ENCODE measurements at regions not wholly inside any gene's neighbourhood (a gene's known extent, or its start where the extent isn't known, plus 50 kb on each side); places are given as distances from the start of the nearest gene placed in this dataset.

DNA sequence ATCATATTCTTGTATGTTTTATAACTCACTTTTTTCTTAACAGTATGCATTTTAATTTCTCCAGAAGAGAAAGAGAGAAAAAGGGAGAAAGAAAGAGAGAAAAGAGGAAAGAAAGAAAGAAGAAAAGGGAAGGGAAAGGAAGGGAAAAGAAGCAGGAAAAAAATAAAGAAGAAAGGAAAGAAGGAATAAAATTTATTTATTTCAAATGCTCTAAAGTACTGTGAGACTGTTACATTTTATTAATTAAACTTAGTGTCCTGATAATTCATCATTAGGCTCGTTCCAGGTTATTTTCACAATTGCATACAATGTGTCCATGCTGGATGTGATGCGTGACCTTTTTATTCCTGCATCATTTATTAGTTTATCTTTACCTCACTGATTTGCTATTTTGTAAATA, 1023.4 kb upstream of the KLHL29 start:
- Histone ChIP-seq H3K27ac (no peak overlapping the region), H3K27me3 (no peaks in the 10 kb centered on the region), H3K4me1 (no peaks in the 10 kb centered on the region), H3K4me3 (no peak overlapping the region), H3K36me3 (no peaks in the 10 kb centered on the region), H3K9me3 (peaks cover 0 to 4% (median 0%) of the 10 kb centered on the region in 4 donors)
- WGBS, 5 donors: 79 to 89% (median 84%) methylated on average over 2 of the region's 2 CpGs
- no peak for DNase-seq
- intact Hi-C loops (cut with DNase I; ENCODE audit: low total_unique reads): no loop called here
- no peak for TF ChIP-seq EP300 (IDR thresholded peaks at IDR 0.05)
- TF ChIP-seq, protein P1, sequence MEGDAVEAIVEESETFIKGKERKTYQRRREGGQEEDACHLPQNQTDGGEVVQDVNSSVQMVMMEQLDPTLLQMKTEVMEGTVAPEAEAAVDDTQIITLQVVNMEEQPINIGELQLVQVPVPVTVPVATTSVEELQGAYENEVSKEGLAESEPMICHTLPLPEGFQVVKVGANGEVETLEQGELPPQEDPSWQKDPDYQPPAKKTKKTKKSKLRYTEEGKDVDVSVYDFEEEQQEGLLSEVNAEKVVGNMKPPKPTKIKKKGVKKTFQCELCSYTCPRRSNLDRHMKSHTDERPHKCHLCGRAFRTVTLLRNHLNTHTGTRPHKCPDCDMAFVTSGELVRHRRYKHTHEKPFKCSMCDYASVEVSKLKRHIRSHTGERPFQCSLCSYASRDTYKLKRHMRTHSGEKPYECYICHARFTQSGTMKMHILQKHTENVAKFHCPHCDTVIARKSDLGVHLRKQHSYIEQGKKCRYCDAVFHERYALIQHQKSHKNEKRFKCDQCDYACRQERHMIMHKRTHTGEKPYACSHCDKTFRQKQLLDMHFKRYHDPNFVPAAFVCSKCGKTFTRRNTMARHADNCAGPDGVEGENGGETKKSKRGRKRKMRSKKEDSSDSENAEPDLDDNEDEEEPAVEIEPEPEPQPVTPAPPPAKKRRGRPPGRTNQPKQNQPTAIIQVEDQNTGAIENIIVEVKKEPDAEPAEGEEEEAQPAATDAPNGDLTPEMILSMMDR (IDR thresholded peaks at IDR 0.05): no peak
- no peak for TF ChIP-seq POLR2A (IDR thresholded peaks at IDR 0.05)
- TF ChIP-seq POLR2AphosphoS5 (IDR thresholded peaks at IDR 0.05): no peak

DNA sequence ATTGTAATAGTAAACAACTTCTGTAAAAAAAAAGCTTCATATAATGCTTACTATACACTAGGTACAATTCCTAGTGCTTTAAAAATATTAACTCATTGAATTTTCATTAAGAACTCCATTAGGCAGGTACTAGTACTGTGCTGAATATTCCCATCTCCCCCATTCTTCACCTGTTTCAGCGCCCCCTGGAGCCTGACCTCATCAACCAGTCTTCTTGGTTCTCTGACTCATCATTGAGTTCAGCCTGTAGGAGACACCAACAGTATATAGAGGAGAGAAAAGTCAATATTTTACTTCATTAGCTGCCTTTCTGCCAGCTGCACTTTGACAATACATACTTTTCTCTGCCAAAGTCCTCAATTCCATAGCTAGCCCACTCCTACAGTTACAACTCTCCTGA, 1009.9 kb upstream of the KLHL29 start:
- Histone ChIP-seq H3K27ac (no peak overlapping the region), H3K27me3 (no peaks in the 10 kb centered on the region), H3K4me1 (no peaks in the 10 kb centered on the region), H3K36me3 (no peaks in the 10 kb centered on the region), H3K9me3 (no peaks in the 10 kb centered on the region), H3K4me3 (no peak overlapping the region)
- TF ChIP-seq, protein P1 (IDR thresholded peaks at IDR 0.05): no peak
- TF ChIP-seq POLR2AphosphoS5 (IDR thresholded peaks at IDR 0.05): no peak
- TF ChIP-seq POLR2A (IDR thresholded peaks at IDR 0.05): no peak
- no peak for TF ChIP-seq EP300 (IDR thresholded peaks at IDR 0.05)
- DNase-seq: no peak
- 9 to 24% (median 9%) methylated on average over 1 of the region's 1 CpG for WGBS, 5 donors
- intact Hi-C loops (cut with DNase I; ENCODE audit: low total_unique reads): no loop called here

DNA sequence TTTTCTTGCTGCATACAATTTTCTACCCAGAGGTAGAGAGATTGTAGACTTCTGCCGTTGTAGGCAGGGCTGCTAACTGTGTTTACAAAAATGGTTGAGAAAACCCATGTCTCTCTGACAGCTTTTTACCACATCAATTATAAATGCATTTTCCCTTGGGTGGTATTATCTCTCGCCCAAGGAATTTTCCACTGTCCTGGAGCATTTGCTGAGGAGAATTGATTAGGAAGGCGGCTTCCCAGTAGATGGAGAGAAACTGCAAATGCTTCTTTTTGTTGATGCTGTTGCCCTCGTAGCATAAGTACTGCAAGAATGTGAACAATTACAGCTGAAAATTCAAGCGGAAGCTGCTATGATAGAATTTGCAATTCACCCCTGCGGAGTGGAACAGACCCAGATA, 1007.7 kb upstream of the KLHL29 start:
- Histone ChIP-seq H3K4me3 (no peak overlapping the region), H3K27me3 (no peaks in the 10 kb centered on the region), H3K27ac (no peak overlapping the region), H3K4me1 (no peaks in the 10 kb centered on the region), H3K36me3 (no peaks in the 10 kb centered on the region), H3K9me3 (no peaks in the 10 kb centered on the region)
- WGBS, 5 donors: 50 to 54% (median 51%) methylated on average over 6 of the region's 6 CpGs
- intact Hi-C loops (cut with DNase I; ENCODE audit: low total_unique reads): no loop called here
- no peak for TF ChIP-seq EP300 (IDR thresholded peaks at IDR 0.05)
- TF ChIP-seq, protein P1 (IDR thresholded peaks at IDR 0.05): no peak
- no peak for TF ChIP-seq POLR2AphosphoS5 (IDR thresholded peaks at IDR 0.05)
- no peak for TF ChIP-seq POLR2A (IDR thresholded peaks at IDR 0.05)
- DNase-seq: peak in 1 of 2 donors; percentile 20

DNA sequence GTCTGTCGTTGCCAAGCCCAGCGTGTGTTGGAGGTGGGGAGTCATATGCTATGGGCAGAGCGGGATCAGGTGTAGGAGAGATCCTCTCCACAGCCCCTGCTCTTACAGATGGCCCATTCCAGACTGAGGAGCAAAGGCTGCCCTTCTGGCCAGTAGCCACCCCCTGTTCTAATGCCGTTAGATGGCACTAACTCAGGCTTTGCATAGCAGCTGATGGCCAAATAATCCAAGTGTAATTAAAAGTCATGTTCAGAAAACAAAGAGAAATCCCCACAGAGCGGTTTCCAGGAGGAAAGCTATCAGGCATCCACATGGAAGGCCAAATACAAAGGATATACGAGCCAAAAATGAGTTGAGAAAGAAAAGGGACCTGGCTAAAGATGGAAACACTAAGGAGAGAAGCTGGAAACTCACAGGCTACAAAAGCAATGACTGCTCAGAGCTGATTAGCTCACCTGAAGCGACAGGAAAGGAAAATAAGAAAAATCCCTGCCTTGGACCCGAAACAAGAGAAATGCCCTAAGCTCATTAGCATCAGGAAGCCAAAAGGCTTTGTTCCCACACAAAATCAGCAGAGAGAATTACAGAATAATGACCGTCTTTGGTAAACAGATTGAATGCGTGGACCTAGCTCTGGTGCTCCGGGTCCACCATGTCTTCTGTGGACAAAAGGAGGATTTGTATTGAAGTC, 1002.4 kb upstream of the KLHL29 start:
- no peak overlapping the region for H3K27ac ChIP-seq
- no peak for DNase-seq
- intact Hi-C loops (cut with DNase I; ENCODE audit: low total_unique reads): no loop called here
- no peaks in the 10 kb centered on the region for H3K9me3 ChIP-seq
- WGBS, 5 donors: 66 to 75% (median 69%) methylated on average over 11 of the region's 11 CpGs
- H3K4me1 ChIP-seq: no peaks in the 10 kb centered on the region
- no peak overlapping the region for H3K4me3 ChIP-seq
- H3K36me3 ChIP-seq: no peaks in the 10 kb centered on the region
- TF ChIP-seq POLR2A (IDR thresholded peaks at IDR 0.05) (no peak), EP300 (IDR thresholded peaks at IDR 0.05) (no peak), POLR2AphosphoS5 (IDR thresholded peaks at IDR 0.05) (no peak)
- TF ChIP-seq, protein P1 (IDR thresholded peaks at IDR 0.05): no peak
- H3K27me3 ChIP-seq: no peaks in the 10 kb centered on the region
